Endothelial cell of umbilical vein (primary cell): ENCODE measurements at regions not wholly inside any gene's neighbourhood (a gene's known extent, or its start where the extent isn't known, plus 50 kb on each side); places are given as distances from the start of the nearest gene placed in this dataset.

Experiments
- BruUV-seq: library from RNA; stranded (reverse); fragments of 400-500 nt; replicated peaks from 2 replicates; lab custom pipeline; 2021; lab: Mats Ljungman, UMichigan
- CTCF ChIA-PET: fragments of 300-600, 350-600 bp; sonication (Branson Sonifier 250); formaldehyde crosslinking; loops from one replicate; lab custom pipeline; 2021; ENCODE audit warnings: antibody characterized with exemption, inconsistent platforms; lab: Charles Lee
- POLR2A ChIA-PET: fragments of 300-600, 350-600 bp; sonication (Branson Sonifier 250); formaldehyde crosslinking; loops from one replicate; lab custom pipeline; 2021; ENCODE audit warnings: antibody characterized with exemption, inconsistent platforms; lab: Charles Lee
- DNase-seq: peaks from one replicate; pipeline ENCODE4 v3.0.0-alpha.2; 2011; ENCODE audit warnings: low read depth, low spot score
- FAIRE-seq: peaks from 2 replicates; lab custom pipeline; 2011; peaks lifted over from hg19 to GRCh38; lab: Jason Lieb, UNC
- H2AFZ ChIP-seq: 2 replicates; pipeline ENCODE4 v1.6.0; 2012; ENCODE audit warnings: low read depth, low read length, control low read depth, inconsistent platforms
- H3K27ac ChIP-seq: 2 replicates; pipeline ENCODE4 v1.5.1; 2011; ENCODE audit warnings: low read depth, mild to moderate bottlenecking, control low read depth, low read length, moderate library complexity; ENCODE audit not compliant: insufficient read depth
- H3K27me3 ChIP-seq, 2 experiments: 2 replicates each; pipeline versions ENCODE4 v1.6.0 to v1.6.1; 2011; ENCODE audit warnings: low read length in 2 of 2, mixed read lengths in 1 of 2; ENCODE audit not compliant: control insufficient read depth in 2 of 2, insufficient read depth in 2 of 2
- H3K36me3 ChIP-seq, 2 experiments: 2 replicates in 1 of 2; 3 replicates in 1 of 2; pipeline ENCODE4 v1.5.1; 2011; ENCODE audit warnings: low read length in 2 of 2, mild to moderate bottlenecking in 1 of 2, moderate library complexity in 1 of 2; ENCODE audit not compliant: control insufficient read depth in 2 of 2, insufficient read depth in 2 of 2; ENCODE audit errors: extremely low read depth in 1 of 2
- H3K4me1 ChIP-seq: 3 replicates; pipeline ENCODE4 v1.5.1; 2011; ENCODE audit warnings: mild to moderate bottlenecking, low read length; ENCODE audit not compliant: control insufficient read depth, insufficient read depth; ENCODE audit errors: extremely low read depth
- H3K4me2 ChIP-seq: 2 replicates; pipeline ENCODE4 v1.6.1; 2011; ENCODE audit warnings: low read length, control low read depth, mixed read lengths; ENCODE audit not compliant: insufficient read depth
- H3K4me3 ChIP-seq, 3 experiments: fragments of 200-600 bp in 1 of 3; sonication (generic), shearing (Covaris generic) in 1 of 3; replicated peaks in 1 of 3; 2 replicates each; pipeline ENCODE4 v1.5.1; 2011 to 2016; ENCODE audit warnings: control low read depth in 3 of 3, low read length in 3 of 3, mild to moderate bottlenecking in 2 of 3, inconsistent platforms in 1 of 3, low read depth in 1 of 3, moderate library complexity in 1 of 3; ENCODE audit not compliant: insufficient read depth in 1 of 3
- H3K79me2 ChIP-seq: 2 replicates; pipeline ENCODE4 v1.6.0; 2012; ENCODE audit warnings: low read length, inconsistent platforms; ENCODE audit not compliant: control insufficient read depth, insufficient read depth
- H3K9ac ChIP-seq: replicated peaks from 2 replicates; pipeline ENCODE3; 2011; ENCODE audit warnings: low read length, control low read depth; ENCODE audit not compliant: insufficient read depth; ENCODE audit errors: extremely low read depth
- H3K9me1 ChIP-seq: replicated peaks from 3 replicates; pipeline ENCODE4 v1.6.0; 2011; ENCODE audit warnings: mild to moderate bottlenecking, low read length; ENCODE audit not compliant: control insufficient read depth, insufficient read depth; ENCODE audit errors: extremely low read depth
- H3K9me3 ChIP-seq: replicated peaks from 2 replicates; pipeline ENCODE4 v1.5.1; 2012; ENCODE audit warnings: low read length, inconsistent platforms; ENCODE audit not compliant: control insufficient read depth, insufficient read depth
- H4K20me1 ChIP-seq: replicated peaks from 2 replicates; pipeline ENCODE3; 2011; ENCODE audit warnings: mild to moderate bottlenecking, low read length; ENCODE audit not compliant: control insufficient read depth, insufficient read depth; ENCODE audit errors: extremely low read depth
- EZH2 ChIP-seq: IDR thresholded peaks from 2 replicates; pipeline ENCODE4 v1.6.1; 2012; ENCODE audit warnings: borderline replicate concordance, low read depth, mild to moderate bottlenecking, moderate library complexity, low read length, inconsistent platforms; ENCODE audit not compliant: severe bottlenecking
- FOS ChIP-seq: IDR thresholded peaks from 2 replicates; pipeline ENCODE4 v1.6.1; 2011; ENCODE audit warnings: mild to moderate bottlenecking, low read length, moderate library complexity, borderline replicate concordance; ENCODE audit not compliant: insufficient read depth
- GATA2 ChIP-seq: IDR thresholded peaks from 2 replicates; pipeline ENCODE4 v1.7.0; 2011; ENCODE audit warnings: low read depth, mild to moderate bottlenecking, moderate library complexity, mixed read lengths, low read length; ENCODE audit not compliant: insufficient read length, insufficient read depth
- JUN ChIP-seq: IDR thresholded peaks from 2 replicates; pipeline ENCODE4 v1.6.1; 2011; ENCODE audit warnings: borderline replicate concordance, low read depth; ENCODE audit not compliant: insufficient read length, insufficient read depth
- MYC ChIP-seq: IDR thresholded peaks from one replicate; pipeline ENCODE4 v1.6.1; 2011; ENCODE audit warnings: mild to moderate bottlenecking, low read depth, low read length
- POLR2A ChIP-seq: IDR thresholded peaks from 2 replicates; pipeline ENCODE4 v1.6.1; 2012; ENCODE audit warnings: low read depth, mild to moderate bottlenecking, control low read depth, low read length
- POLR2AphosphoS5 ChIP-seq: IDR thresholded peaks from 2 replicates; pipeline ENCODE4 v1.6.1; 2012; ENCODE audit warnings: low read depth, mild to moderate bottlenecking, control low read depth, low read length, moderate library complexity; ENCODE audit not compliant: insufficient read depth
- dilution Hi-C: fragments of 300-500 bp; cut with MboI; formaldehyde crosslinking; loops from one replicate; pipeline ENCODE4 v1.15.0; 2019; ENCODE audit warnings: low sequenced_read_pairs; ENCODE audit not compliant: extremely low pct_ligation_motif_present
- intact Hi-C: fragments of 100-400 bp; cut with micrococcal nuclease; formaldehyde crosslinking; loops from one replicate; pipeline ENCODE4 v1.10.0; 2022
- TF ChIP-seq, protein P1 (sequence below), 2 donors: IDR thresholded peaks; 1 replicate in 1 of 2; 2 replicates in 1 of 2; pipeline ENCODE4 v1.5.1; 2011; ENCODE audit warnings: low read length in 2 of 2, mild to moderate bottlenecking in 2 of 2, moderate library complexity in 2 of 2, control low read depth in 1 of 2, inconsistent platforms in 1 of 2, low read depth in 1 of 2; ENCODE audit not compliant: insufficient read depth in 1 of 2; ENCODE audit errors: extremely low read depth in 1 of 2
- TF ChIP-seq, protein P2 (sequence below): IDR thresholded peaks from 2 replicates; pipeline ENCODE4 v1.6.1; 2011; ENCODE audit not compliant: insufficient read depth, insufficient read length

DNA sequence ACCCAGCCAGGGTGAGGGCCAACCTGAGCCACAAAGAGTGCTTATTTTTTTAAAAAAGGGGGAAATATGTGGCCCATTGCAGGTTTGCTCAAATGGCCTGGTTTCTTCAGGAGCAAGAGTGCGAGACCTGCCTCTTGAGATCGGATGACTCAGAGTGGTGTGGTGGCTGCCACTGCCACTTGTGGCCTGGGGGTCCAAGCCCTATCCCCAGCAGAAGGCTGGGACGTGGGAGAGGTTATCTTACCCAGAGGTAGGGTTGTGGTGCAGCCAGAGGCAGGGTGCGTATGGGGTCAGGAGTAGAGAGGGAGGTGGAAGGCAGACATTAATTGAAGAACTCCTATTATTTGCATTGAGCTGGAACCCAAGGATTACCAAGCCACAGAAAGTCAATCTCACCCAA lies 83.2 kb upstream of the SMAD3 start:
- Histone ChIP-seq H3K9me3 (no peaks in the 10 kb centered on the region), H3K79me2 (no peaks in the 10 kb centered on the region), H3K9ac (no peak overlapping the region), H3K4me1 (no peaks in the 10 kb centered on the region), H3K36me3 (no peaks in the 10 kb centered on the region), H3K4me2 (no peak overlapping the region), H3K9me1 (no peaks in the 10 kb centered on the region), H2AFZ (no peak overlapping the region), H4K20me1 (no peaks in the 10 kb centered on the region), H3K27ac (no peak overlapping the region), H3K4me3 (no peak overlapping the region), H3K27me3 (peaks cover 4 to 5% of the 10 kb centered on the region in 2 experiments)
- POLR2A ChIA-PET: no interaction called here
- intact Hi-C loops: no loop called here
- TF ChIP-seq, protein P1, sequence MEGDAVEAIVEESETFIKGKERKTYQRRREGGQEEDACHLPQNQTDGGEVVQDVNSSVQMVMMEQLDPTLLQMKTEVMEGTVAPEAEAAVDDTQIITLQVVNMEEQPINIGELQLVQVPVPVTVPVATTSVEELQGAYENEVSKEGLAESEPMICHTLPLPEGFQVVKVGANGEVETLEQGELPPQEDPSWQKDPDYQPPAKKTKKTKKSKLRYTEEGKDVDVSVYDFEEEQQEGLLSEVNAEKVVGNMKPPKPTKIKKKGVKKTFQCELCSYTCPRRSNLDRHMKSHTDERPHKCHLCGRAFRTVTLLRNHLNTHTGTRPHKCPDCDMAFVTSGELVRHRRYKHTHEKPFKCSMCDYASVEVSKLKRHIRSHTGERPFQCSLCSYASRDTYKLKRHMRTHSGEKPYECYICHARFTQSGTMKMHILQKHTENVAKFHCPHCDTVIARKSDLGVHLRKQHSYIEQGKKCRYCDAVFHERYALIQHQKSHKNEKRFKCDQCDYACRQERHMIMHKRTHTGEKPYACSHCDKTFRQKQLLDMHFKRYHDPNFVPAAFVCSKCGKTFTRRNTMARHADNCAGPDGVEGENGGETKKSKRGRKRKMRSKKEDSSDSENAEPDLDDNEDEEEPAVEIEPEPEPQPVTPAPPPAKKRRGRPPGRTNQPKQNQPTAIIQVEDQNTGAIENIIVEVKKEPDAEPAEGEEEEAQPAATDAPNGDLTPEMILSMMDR (IDR thresholded peaks at IDR 0.05; ENCODE audit: extremely low read depth in 1 of 2, insufficient read depth in 1 of 2, low read depth in 1 of 2, low read length in 2 of 2): no peak
- no peak for TF ChIP-seq POLR2A
- TF ChIP-seq JUN: no peak
- TF ChIP-seq, protein P2, sequence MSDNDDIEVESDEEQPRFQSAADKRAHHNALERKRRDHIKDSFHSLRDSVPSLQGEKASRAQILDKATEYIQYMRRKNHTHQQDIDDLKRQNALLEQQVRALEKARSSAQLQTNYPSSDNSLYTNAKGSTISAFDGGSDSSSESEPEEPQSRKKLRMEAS: no peak
- no peak for TF ChIP-seq POLR2AphosphoS5
- no peak for TF ChIP-seq EZH2
- TF ChIP-seq MYC: no peak
- TF ChIP-seq GATA2: no peak
- TF ChIP-seq FOS: no peak
- no TSS peak for BruUV-seq
- no peak for FAIRE-seq
- CTCF ChIA-PET: no interaction called here
- no peak for DNase-seq
- dilution Hi-C loops: no loop called here
